Ishikawa (cell line): ENCODE measurements at regions not wholly inside any gene's neighbourhood (a gene's known extent, or its start where the extent isn't known, plus 50 kb on each side); places are given as distances from the start of the nearest gene placed in this dataset.

Experiments
- EP300 ChIP-seq: IDR thresholded peaks from 2 replicates; pipeline ENCODE4 v1.6.1; 2012; ENCODE audit warnings: borderline replicate concordance
- TF ChIP-seq, protein P1 (sequence below): IDR thresholded peaks from 2 replicates; pipeline ENCODE4 v1.6.1; 2012
- TF ChIP-seq, protein P2 (sequence below): IDR thresholded peaks from 2 replicates; pipeline ENCODE4 v1.6.1; 2012; ENCODE audit warnings: low read depth, mild to moderate bottlenecking

DNA sequence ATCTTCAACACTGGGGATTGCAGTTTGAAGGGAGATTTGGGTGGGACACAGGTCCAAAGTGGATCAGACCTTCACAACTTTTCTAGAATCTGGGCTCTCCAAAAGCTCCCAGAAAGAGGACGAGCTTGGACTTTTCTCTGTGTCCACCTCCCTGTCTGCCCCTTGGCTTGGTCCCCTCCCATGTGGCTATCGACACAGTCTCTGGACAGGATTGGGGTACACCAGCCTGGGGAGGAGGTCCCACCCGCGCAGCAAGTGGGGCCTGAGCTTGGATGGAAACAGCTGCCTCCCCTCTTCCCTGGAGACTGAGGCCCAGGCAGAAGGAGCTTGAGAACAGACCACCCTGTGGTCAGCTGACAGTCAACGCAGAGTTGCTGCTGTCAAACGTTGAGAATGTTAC lies 84.6 kb upstream of the FCN1 start:
- TF ChIP-seq, protein P1, sequence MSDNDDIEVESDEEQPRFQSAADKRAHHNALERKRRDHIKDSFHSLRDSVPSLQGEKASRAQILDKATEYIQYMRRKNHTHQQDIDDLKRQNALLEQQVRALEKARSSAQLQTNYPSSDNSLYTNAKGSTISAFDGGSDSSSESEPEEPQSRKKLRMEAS = no peak
- no peak for TF ChIP-seq EP300
- TF ChIP-seq, protein P2, sequence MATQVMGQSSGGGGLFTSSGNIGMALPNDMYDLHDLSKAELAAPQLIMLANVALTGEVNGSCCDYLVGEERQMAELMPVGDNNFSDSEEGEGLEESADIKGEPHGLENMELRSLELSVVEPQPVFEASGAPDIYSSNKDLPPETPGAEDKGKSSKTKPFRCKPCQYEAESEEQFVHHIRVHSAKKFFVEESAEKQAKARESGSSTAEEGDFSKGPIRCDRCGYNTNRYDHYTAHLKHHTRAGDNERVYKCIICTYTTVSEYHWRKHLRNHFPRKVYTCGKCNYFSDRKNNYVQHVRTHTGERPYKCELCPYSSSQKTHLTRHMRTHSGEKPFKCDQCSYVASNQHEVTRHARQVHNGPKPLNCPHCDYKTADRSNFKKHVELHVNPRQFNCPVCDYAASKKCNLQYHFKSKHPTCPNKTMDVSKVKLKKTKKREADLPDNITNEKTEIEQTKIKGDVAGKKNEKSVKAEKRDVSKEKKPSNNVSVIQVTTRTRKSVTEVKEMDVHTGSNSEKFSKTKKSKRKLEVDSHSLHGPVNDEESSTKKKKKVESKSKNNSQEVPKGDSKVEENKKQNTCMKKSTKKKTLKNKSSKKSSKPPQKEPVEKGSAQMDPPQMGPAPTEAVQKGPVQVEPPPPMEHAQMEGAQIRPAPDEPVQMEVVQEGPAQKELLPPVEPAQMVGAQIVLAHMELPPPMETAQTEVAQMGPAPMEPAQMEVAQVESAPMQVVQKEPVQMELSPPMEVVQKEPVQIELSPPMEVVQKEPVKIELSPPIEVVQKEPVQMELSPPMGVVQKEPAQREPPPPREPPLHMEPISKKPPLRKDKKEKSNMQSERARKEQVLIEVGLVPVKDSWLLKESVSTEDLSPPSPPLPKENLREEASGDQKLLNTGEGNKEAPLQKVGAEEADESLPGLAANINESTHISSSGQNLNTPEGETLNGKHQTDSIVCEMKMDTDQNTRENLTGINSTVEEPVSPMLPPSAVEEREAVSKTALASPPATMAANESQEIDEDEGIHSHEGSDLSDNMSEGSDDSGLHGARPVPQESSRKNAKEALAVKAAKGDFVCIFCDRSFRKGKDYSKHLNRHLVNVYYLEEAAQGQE = no peak
